Neural cell (in vitro differentiated cells): ENCODE measurements at regions not wholly inside any gene's neighbourhood (a gene's known extent, or its start where the extent isn't known, plus 50 kb on each side); places are given as distances from the start of the nearest gene placed in this dataset.

Experiments
- CTCF ChIP-seq: fragments of 450-650 bp; IDR thresholded peaks from 2 replicates; pipeline ENCODE4 v1.5.1; 2014; ENCODE audit warnings: antibody characterized with exemption, mild to moderate bottlenecking, moderate library complexity; ENCODE audit not compliant: poor library complexity, severe bottlenecking
- EZH2 ChIP-seq: fragments of 200-600, 300-800 bp; shearing (Covaris generic), sonication (generic); IDR thresholded peaks from 2 replicates; pipeline ENCODE4 v1.6.1; 2014; ENCODE audit warnings: antibody characterized with exemption, low read length, borderline replicate concordance, mild to moderate bottlenecking; ENCODE audit not compliant: insufficient read depth, poor library complexity, severe bottlenecking
- POLR2AphosphoS5 ChIP-seq: IDR thresholded peaks from 2 replicates; pipeline ENCODE4 v1.6.1; 2012
- SMC3 ChIP-seq: fragments of 450-650 bp; conservative IDR thresholded peaks from 2 replicates; pipeline ENCODE4 v1.6.1; 2014; ENCODE audit warnings: antibody characterized with exemption, mild to moderate bottlenecking, moderate library complexity; ENCODE audit not compliant: poor library complexity
- TAF1 ChIP-seq: IDR thresholded peaks from 2 replicates; pipeline ENCODE4 v1.6.1; 2012; ENCODE audit warnings: low read depth

- TF ChIP-seq CTCF (no peak), POLR2AphosphoS5 (no peak), EZH2 (no peak), TAF1 (no peak), SMC3 (no peak)
Observed at GRCh38 chr3:160091441-160091840, 102.8 kb downstream of the IL12A start.
